Left lung (tissue), 4 donors: ENCODE measurements at regions not wholly inside any gene's neighbourhood (a gene's known extent, or its start where the extent isn't known, plus 50 kb on each side); places are given as distances from the start of the nearest gene placed in this dataset.

Experiments
- ATAC-seq: fragments of 200-7000 bp; cut with Tn5 transposase; one replicate; pipeline ENCODE4 v1.9.1; 2020; ENCODE audit warnings: moderate library complexity
- DNase-seq, 4 donors: peaks; one replicate each; pipeline ENCODE4 v3.0.0-alpha.2; 2013 to 2020
- H3K27ac ChIP-seq, 2 donors: fragments of 200-600 bp; sonication (generic) in 1 of 2; one replicate each; pipeline versions ENCODE4 v1.5.0 to v1.8.0; 2020 to 2021
- H3K27me3 ChIP-seq, 2 donors: fragments of 200-600 bp; sonication (generic) in 1 of 2; one replicate each; pipeline versions ENCODE4 v1.5.0 to v1.8.0; 2020 to 2021
- H3K36me3 ChIP-seq, 2 donors: fragments of 200-600 bp; sonication (generic) in 1 of 2; one replicate each; pipeline versions ENCODE4 v1.5.0 to v1.8.0; 2020 to 2021
- H3K4me1 ChIP-seq, 2 donors: fragments of 200-600 bp; one replicate each; pipeline ENCODE4 v1.8.0; 2021
- H3K4me3 ChIP-seq, 2 donors: fragments of 200-600 bp; sonication (generic) in 1 of 2; one replicate each; pipeline versions ENCODE4 v1.5.0 to v1.8.0; 2020 to 2021; ENCODE audit warnings: mild to moderate bottlenecking in 1 of 2
- H3K9me3 ChIP-seq, 2 donors: fragments of 200-600 bp; sonication (generic) in 1 of 2; one replicate each; pipeline versions ENCODE4 v1.5.0 to v1.8.0; 2020 to 2021
- intact Hi-C, 2 donors: fragments of 100-400 bp; cut with DNase I; formaldehyde crosslinking; loops; one replicate each; pipeline versions ENCODE4 v1.11.2 to v1.14.2; 2022
- TF ChIP-seq, protein P1 (sequence below), 2 donors: fragments of 200-600 bp; sonication (generic) in 1 of 2; IDR thresholded peaks; one replicate each; pipeline versions ENCODE4 v1.5.0 to v1.8.0; 2021; ENCODE audit warnings: antibody characterized with exemption in 2 of 2
- donor health status: DM: no; HTN: yes; CAD: no.
- donor health status: DM: no; HTN: no; CAD: no.

GRCh38 chr2:15009681-15010080 lies 377.2 kb downstream of the LRATD1 start:
- H3K27ac ChIP-seq: no peak overlapping the region
- no peaks in the 10 kb centered on the region for H3K36me3 ChIP-seq
- TF ChIP-seq, protein P1, sequence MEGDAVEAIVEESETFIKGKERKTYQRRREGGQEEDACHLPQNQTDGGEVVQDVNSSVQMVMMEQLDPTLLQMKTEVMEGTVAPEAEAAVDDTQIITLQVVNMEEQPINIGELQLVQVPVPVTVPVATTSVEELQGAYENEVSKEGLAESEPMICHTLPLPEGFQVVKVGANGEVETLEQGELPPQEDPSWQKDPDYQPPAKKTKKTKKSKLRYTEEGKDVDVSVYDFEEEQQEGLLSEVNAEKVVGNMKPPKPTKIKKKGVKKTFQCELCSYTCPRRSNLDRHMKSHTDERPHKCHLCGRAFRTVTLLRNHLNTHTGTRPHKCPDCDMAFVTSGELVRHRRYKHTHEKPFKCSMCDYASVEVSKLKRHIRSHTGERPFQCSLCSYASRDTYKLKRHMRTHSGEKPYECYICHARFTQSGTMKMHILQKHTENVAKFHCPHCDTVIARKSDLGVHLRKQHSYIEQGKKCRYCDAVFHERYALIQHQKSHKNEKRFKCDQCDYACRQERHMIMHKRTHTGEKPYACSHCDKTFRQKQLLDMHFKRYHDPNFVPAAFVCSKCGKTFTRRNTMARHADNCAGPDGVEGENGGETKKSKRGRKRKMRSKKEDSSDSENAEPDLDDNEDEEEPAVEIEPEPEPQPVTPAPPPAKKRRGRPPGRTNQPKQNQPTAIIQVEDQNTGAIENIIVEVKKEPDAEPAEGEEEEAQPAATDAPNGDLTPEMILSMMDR (IDR thresholded peaks at IDR 0.05): no peak
- no peak overlapping the region for H3K4me3 ChIP-seq
- ATAC-seq: no peak
- no peaks in the 10 kb centered on the region for H3K4me1 ChIP-seq
- H3K27me3 ChIP-seq: no peaks in the 10 kb centered on the region
- no peak for DNase-seq
- peaks cover 0 to 19% of the 10 kb centered on the region in 2 donors for H3K9me3 ChIP-seq
- intact Hi-C loops: no loop called here

GRCh38 chr2:15010346-15010745 lies 377.8 kb downstream of the LRATD1 start:
- DNase-seq: no peak
- intact Hi-C loops: no loop called here
- Histone ChIP-seq H3K27ac (no peak overlapping the region), H3K9me3 (peaks cover 0 to 24% of the 10 kb centered on the region in 2 donors), H3K4me3 (no peak overlapping the region), H3K36me3 (no peaks in the 10 kb centered on the region), H3K4me1 (no peaks in the 10 kb centered on the region), H3K27me3 (no peaks in the 10 kb centered on the region)
- TF ChIP-seq, protein P1 (IDR thresholded peaks at IDR 0.05): no peak
- no peak for ATAC-seq

DNA sequence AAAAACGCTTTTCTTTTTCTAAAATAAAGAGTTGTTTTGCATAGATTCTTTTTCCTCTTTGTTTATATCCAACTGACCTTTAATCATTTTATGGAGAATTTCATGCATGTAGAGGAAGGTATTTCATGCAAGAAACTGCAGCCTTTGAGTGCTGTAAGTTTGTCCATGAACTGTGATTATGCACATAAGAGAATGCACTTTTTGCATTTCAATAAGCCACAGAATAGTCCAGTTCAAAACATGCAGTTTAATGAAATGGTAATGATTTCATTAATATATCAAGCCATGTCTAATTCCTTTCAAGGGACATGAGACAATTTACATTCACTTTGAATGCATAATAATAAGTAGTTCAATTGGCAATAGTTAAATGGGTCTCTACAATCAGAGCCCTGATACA lies 386.3 kb downstream of the LRATD1 start:
- H3K27me3 ChIP-seq: no peaks in the 10 kb centered on the region

GRCh38 chr2:15023221-15023620 lies 390.7 kb downstream of the LRATD1 start:
- TF ChIP-seq, protein P1 (IDR thresholded peaks at IDR 0.05): no peak
- H3K4me3 ChIP-seq: no peak overlapping the region
- no peaks in the 10 kb centered on the region for H3K4me1 ChIP-seq
- DNase-seq (no peak), ATAC-seq (no peak)
- no peaks in the 10 kb centered on the region for H3K36me3 ChIP-seq
- intact Hi-C loops: no loop called here
- H3K27me3 ChIP-seq: no peaks in the 10 kb centered on the region
- no peak overlapping the region for H3K27ac ChIP-seq
- H3K9me3 ChIP-seq: no peaks in the 10 kb centered on the region

More for the DNA sequence above, 386.3 kb downstream of the LRATD1 start:
- Histone ChIP-seq H3K27ac (no peak overlapping the region), H3K4me3 (no peak overlapping the region), H3K4me1 (no peaks in the 10 kb centered on the region), H3K36me3 (no peaks in the 10 kb centered on the region), H3K9me3 (peaks cover 0 to 5% of the 10 kb centered on the region in 2 donors)
- ATAC-seq (no peak), DNase-seq (no peak)
- TF ChIP-seq, protein P1 (IDR thresholded peaks at IDR 0.05): no peak
- intact Hi-C loops: no loop called here

- TF ChIP-seq, protein P1 (IDR thresholded peaks at IDR 0.05): no peak
- intact Hi-C loops: no loop called here
- H3K4me3 ChIP-seq: no peak overlapping the region
- H3K27ac ChIP-seq: no peak overlapping the region
- H3K36me3 ChIP-seq: no peaks in the 10 kb centered on the region
- H3K27me3 ChIP-seq: no peaks in the 10 kb centered on the region
- DNase-seq (no peak), ATAC-seq (no peak)
- H3K4me1 ChIP-seq: no peaks in the 10 kb centered on the region
- no peaks in the 10 kb centered on the region for H3K9me3 ChIP-seq
Observed at GRCh38 chr2:15028406-15028805, 395.9 kb downstream of the LRATD1 start.
